Right lobe of liver (tissue), 4 donors: ENCODE measurements at regions not wholly inside any gene's neighbourhood (a gene's known extent, or its start where the extent isn't known, plus 50 kb on each side); places are given as distances from the start of the nearest gene placed in this dataset.

Experiments
- POLR2A ChIP-seq: fragments of 450-650 bp; IDR thresholded peaks from one replicate; pipeline ENCODE4 v1.6.1; 2017; ENCODE audit warnings: antibody characterized with exemption, mild to moderate bottlenecking
- TF ChIP-seq, protein P1 (sequence below), 4 donors: fragments of 200-600 bp in 3 of 4; fragments of 450-650 bp in 1 of 4; IDR thresholded peaks; one replicate each; pipeline versions ENCODE4 v1.5.1 to v1.8.0; 2016 to 2022; ENCODE audit warnings: antibody characterized with exemption in 4 of 4, mild to moderate bottlenecking in 2 of 4
- donor health status: DM: no; HTN: no; CAD: no.
- donor health status: DM: no; HTN: no; CAD: no.
- donor health status: DM: no; HTN: yes; CAD: no.

DNA sequence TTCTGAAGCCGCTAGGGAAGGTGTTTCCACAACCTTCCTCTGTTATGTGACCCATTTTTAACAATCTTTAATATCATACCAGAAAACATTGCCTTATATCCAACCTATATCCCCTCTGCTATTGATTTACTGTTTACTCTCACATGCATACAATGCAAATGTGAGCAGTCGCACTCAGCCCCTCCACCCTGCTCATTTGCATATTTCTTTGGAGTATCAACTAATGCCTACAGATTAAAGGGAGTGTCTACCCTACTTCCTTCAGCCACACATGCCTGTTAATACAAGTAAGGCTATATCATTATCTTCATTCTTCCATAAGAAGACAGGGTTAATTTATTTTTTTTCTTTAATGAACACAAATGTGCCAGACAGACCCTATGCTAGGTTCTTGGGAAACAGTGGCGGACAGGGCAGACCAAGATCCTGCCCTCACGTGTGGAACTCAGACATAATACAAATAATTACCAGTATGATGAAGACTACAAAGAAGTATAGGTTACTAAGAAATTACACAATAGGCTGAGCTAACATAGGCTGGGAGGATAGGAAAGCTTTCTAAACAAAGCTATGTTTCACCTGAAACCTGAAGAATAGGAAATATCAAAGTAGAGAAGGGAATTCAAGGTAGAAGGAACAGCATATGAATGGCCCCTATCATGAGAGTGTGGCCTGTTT is 107.3 kb upstream of the MDM1 start:
- TF ChIP-seq, protein P1, sequence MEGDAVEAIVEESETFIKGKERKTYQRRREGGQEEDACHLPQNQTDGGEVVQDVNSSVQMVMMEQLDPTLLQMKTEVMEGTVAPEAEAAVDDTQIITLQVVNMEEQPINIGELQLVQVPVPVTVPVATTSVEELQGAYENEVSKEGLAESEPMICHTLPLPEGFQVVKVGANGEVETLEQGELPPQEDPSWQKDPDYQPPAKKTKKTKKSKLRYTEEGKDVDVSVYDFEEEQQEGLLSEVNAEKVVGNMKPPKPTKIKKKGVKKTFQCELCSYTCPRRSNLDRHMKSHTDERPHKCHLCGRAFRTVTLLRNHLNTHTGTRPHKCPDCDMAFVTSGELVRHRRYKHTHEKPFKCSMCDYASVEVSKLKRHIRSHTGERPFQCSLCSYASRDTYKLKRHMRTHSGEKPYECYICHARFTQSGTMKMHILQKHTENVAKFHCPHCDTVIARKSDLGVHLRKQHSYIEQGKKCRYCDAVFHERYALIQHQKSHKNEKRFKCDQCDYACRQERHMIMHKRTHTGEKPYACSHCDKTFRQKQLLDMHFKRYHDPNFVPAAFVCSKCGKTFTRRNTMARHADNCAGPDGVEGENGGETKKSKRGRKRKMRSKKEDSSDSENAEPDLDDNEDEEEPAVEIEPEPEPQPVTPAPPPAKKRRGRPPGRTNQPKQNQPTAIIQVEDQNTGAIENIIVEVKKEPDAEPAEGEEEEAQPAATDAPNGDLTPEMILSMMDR (IDR thresholded peaks at IDR 0.05) = no peak
- TF ChIP-seq POLR2A = no peak
